GM12872 (cell line): ENCODE measurements at regions not wholly inside any gene's neighbourhood (a gene's known extent, or its start where the extent isn't known, plus 50 kb on each side); places are given as distances from the start of the nearest gene placed in this dataset.

Source experiments
- TF ChIP-seq, protein P1 (sequence below): IDR thresholded peaks from 3 replicates; pipeline ENCODE4 v1.5.1; 2011; ENCODE audit warnings: low read depth, mild to moderate bottlenecking, low read length, moderate library complexity; ENCODE audit not compliant: insufficient read depth

- TF ChIP-seq, protein P1, sequence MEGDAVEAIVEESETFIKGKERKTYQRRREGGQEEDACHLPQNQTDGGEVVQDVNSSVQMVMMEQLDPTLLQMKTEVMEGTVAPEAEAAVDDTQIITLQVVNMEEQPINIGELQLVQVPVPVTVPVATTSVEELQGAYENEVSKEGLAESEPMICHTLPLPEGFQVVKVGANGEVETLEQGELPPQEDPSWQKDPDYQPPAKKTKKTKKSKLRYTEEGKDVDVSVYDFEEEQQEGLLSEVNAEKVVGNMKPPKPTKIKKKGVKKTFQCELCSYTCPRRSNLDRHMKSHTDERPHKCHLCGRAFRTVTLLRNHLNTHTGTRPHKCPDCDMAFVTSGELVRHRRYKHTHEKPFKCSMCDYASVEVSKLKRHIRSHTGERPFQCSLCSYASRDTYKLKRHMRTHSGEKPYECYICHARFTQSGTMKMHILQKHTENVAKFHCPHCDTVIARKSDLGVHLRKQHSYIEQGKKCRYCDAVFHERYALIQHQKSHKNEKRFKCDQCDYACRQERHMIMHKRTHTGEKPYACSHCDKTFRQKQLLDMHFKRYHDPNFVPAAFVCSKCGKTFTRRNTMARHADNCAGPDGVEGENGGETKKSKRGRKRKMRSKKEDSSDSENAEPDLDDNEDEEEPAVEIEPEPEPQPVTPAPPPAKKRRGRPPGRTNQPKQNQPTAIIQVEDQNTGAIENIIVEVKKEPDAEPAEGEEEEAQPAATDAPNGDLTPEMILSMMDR, result no peak
These were observed 209.4 kb upstream of the DPH6 start for GRCh38 chr15:35755237-35755802.

DNA sequence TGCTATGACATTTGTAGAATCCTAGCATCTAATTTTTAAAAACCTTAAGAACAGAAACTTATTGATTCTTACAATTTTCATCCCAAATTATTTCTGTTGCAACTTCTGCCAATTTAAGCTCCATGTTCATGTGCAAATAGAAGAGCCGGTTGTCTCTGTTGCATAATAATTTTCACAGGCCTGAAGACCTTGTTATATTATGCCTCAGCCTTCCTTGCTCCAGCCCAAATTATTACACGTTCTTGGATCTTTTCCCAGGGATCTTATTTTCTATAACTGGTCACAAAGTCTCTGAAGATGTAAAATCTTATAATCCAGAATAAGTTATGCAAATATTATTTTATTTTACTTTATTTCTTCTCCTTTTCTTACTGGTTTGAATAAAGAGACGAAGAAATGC, 210.7 kb upstream of the DPH6 start:
- TF ChIP-seq, protein P1, result no peak

GRCh38 chr15:35757361-35757760, 211.4 kb upstream of the DPH6 start:
- TF ChIP-seq, protein P1, result no peak

- TF ChIP-seq, protein P1, result no peak
These were observed 211.8 kb upstream of the DPH6 start for GRCh38 chr15:35757765-35758164.

DNA sequence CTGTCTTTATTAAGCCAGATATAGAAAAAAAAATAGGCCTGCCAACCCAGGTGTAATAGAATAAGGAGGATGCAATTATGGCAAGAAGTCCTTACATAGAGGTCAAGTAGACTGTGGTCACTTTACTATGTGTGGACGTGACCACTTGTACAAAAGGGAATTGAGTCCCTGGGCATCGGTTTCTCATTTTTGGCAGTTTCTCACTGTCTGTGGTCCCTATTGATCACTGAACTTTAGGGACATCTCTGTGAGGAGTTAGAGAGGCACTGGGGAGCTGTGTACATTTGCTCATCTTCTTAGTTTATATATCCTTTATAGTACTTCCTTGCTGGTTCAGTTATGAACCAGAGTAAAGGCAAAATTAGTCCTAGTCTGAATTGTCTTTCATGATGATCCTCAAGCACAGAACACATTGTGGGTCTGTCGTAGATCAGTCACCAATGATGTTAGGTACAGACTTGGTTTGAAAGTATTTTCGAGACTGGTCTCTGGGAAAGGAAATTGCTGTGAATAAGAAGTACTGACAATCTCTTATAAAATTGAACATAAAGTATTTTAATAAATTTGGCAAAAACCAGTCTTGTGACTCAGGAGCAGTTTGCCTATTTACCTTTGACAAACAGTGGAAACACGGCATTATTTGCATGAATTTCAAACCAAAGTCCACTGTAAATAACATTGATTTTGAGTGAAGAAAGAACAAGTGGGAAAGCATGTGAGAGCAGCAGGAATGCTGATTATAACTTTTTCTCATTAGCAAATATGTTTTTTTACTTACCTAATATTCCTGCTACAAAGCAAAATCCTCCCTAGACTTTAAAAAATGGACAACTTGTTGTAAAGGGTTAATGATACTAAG, 218.9 kb upstream of the DPH6 start:
- TF ChIP-seq, protein P1, result no peak

DNA sequence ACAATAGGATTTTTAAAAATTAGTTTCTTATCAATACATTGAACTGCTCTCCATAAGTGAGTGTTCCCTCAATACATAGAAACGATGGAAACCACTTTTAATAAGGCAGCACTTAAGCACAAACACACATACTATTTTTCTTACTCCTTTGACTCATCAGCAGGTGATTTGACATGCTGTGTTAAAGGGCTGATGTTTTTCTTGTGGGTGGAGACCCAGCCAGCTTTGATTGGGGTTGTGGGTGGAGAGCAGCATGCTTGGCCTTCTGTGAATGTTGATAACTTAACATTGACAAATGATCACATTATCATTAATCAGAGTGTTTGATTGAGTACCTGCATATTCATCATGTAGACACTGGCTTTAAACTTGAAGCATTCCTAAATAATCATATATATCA, 223.0 kb upstream of the DPH6 start:
- TF ChIP-seq, protein P1, result no peak

DNA sequence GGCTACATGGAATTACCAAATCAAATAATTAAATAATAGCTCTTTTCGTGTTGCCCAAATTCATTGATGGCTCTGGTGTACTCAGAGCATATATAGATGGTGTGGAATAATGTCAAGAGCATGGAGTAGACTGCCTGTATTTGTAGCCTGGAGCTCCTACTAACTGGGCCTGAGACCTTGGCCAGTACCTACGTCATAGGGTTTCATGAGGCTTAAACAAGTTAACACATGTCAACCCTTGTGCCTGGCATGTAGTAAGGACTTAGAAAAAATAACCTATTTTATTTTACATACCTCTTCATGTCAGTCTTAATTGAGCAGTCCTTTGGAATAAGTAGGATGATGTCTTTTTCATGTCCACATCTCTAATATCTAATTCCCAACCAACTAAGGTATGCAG, 223.7 kb upstream of the DPH6 start:
- TF ChIP-seq, protein P1, result no peak
